ENCODE measurements at regions not wholly inside any gene's neighbourhood (a gene's known extent, or its start where the extent isn't known, plus 50 kb on each side); places are given as distances from the start of the nearest gene placed in this dataset.

GRCh38 chr10:69703766-69704630 is 74.0 kb downstream of the FAM241B start:
- peak; percentile 79 for DNase-seq (ENCODE audit: low read depth, low spot score)

DNA sequence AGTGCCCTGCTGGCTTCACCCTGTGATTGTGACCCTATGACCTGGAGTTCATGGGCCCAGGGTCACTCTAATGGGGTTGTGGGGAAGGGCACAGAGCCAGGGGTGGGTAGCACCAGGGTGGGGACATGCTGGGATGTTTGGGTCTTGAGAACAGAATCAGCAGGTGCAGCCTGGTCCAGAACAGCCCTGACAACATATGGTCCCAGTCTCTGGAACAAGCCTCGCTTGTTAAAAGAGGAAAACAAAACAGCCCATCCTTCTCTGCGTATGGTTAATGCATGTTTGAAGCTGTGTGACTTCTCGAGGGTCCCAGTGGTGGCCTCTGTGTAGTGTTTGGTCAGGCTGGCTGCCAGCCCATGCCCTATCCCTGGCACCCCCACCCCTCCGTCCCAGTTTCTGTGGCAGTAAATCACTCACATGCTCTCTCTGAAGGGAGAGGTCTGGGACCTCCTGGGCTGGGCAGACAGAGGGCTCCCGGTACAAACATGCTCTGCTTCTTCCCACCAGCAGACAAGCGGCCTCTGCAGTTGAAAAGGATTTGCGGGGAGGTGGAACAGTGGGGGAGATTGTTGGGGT is 79.4 kb downstream of the FAM241B start:
- in situ Hi-C loops (cut with HindIII; ENCODE audit: low sequenced_read_pairs) = no loop called here
- no peak for DNase-seq (ENCODE audit: low read depth, low spot score)
- no peak overlapping the region for H3K4me3 ChIP-seq (ENCODE audit: low read depth, low read length)
- TF ChIP-seq, protein P1, sequence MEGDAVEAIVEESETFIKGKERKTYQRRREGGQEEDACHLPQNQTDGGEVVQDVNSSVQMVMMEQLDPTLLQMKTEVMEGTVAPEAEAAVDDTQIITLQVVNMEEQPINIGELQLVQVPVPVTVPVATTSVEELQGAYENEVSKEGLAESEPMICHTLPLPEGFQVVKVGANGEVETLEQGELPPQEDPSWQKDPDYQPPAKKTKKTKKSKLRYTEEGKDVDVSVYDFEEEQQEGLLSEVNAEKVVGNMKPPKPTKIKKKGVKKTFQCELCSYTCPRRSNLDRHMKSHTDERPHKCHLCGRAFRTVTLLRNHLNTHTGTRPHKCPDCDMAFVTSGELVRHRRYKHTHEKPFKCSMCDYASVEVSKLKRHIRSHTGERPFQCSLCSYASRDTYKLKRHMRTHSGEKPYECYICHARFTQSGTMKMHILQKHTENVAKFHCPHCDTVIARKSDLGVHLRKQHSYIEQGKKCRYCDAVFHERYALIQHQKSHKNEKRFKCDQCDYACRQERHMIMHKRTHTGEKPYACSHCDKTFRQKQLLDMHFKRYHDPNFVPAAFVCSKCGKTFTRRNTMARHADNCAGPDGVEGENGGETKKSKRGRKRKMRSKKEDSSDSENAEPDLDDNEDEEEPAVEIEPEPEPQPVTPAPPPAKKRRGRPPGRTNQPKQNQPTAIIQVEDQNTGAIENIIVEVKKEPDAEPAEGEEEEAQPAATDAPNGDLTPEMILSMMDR (IDR thresholded peaks at IDR 0.05; ENCODE audit: low read depth, low read length) = no peak

More at GRCh38 chr10:69703766-69704630, 74.0 kb downstream of the FAM241B start:
- H3K4me3 ChIP-seq (ENCODE audit: low read depth, low read length) = no peak overlapping the region
- TF ChIP-seq, protein P1 (IDR thresholded peaks at IDR 0.05; ENCODE audit: low read depth, low read length) = no peak
- in situ Hi-C loops (cut with HindIII; ENCODE audit: low sequenced_read_pairs) = no loop called here

DNA sequence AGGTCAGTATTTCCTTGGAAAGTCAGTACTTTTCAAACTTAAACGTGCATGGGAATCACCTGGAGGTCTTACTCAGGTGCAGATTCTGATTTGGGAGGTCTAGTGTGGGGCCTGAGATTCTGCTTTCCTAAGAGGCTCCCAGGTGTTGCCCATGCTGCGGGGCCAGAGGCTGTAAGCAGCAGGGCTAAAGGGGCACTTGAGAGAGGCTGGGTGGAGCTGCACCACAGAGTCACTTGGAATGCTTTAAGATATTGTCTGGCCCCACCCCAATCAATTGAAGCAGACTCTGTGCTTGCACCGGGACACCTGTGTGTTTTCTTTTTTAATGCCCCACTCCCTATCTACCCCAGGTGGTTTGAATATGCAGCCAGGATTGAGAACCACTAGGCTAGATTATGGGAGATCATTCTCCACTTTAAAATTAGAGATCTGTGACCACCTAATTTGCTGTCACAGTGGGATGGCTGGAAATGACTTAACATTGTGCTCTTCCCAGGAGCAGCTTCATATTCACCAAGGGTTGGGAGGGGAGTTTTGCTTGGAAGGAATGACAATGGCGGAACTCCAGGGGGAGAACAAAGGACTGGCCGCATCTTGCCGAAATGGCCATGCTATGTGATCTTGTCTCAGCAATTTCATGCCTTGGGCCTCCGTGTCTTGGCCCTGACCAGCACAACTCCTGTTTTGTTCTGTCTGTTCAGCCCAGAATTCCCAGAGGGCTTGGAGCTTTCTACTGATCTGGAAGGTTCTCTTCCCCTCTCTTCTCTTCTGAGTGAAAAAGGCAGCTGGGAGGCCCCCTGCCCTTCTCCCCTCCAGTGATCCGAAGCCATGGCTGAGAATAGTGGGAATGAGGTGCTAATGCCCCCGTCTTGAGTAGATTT is 80.2 kb downstream of the FAM241B start:
- in situ Hi-C loops (cut with HindIII; ENCODE audit: low sequenced_read_pairs) = no loop called here
- no peak overlapping the region for H3K4me3 ChIP-seq (ENCODE audit: low read depth, low read length)
- TF ChIP-seq, protein P1 (IDR thresholded peaks at IDR 0.05; ENCODE audit: low read depth, low read length) = no peak
- DNase-seq (ENCODE audit: low read depth, low spot score) = no peak

- no peak for DNase-seq (ENCODE audit: low read depth, low spot score)
- in situ Hi-C loops (cut with HindIII; ENCODE audit: low sequenced_read_pairs) = no loop called here
- H3K4me3 ChIP-seq (ENCODE audit: low read depth, low read length) = no peak overlapping the region
- TF ChIP-seq, protein P1 (IDR thresholded peaks at IDR 0.05; ENCODE audit: low read depth, low read length) = no peak
These were observed 82.3 kb downstream of the FAM241B start for GRCh38 chr10:69712342-69712741.

DNA sequence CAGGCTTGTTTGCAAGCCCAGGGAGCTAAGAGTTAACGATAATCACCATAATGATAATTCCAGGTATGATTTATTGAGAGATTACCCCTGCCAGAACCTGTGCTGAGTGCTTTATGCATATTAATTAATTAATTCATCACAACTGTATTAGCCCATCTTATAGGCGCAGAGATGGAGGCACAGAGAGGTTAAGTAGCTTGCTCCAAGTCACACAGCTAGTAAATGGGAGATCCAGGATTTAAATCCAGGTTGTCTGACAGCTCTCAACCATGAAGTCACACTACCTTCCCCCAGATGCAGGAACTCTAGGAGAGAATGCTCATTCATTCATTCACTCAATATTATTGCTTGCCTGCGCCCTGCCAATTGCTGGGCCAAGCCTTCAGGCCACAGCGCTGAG is 84.5 kb downstream of the FAM241B start:
- no peak overlapping the region for H3K4me3 ChIP-seq (ENCODE audit: low read depth, low read length)
- TF ChIP-seq, protein P1 (IDR thresholded peaks at IDR 0.05; ENCODE audit: low read depth, low read length) = no peak
- DNase-seq (ENCODE audit: low read depth, low spot score) = no peak
- in situ Hi-C loops (cut with HindIII; ENCODE audit: low sequenced_read_pairs) = no loop called here

DNA sequence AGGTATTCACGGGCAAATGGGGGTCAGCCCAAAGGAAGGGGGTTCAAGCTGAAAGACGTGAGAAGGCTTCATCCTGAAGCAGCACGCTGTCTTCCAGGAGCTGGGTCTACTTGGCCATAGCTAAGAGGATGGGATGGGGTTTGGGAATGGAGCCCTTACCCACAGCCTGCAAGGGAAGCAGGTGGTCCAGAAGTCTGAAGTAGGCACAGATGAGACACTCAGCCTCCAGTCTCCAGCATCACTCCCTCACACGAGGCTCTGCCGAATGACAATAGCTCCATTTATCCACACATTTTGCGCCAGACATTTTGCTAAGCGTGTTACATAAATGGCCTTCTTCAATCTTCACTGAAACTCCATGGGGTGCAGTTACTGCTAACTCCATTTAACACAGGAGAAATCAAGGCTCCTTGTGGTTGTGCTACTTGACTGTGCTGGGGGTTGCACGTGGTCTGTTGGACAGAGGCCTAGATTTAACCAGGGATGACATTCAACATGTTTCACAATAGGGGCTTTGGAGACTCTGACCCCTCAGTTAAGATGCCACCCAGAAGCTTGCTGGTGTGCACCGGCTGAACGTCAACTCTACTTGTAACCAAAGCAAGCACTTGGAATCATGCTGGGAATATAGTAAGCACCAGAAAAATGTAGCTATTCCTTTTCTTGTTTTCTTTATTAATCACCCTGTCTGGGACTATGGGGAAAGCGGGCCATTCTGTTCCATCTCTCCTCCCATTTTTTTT is 85.3 kb downstream of the FAM241B start:
- in situ Hi-C loops (cut with HindIII; ENCODE audit: low sequenced_read_pairs) = no loop called here
- DNase-seq (ENCODE audit: low read depth, low spot score) = peak; percentile 94
- TF ChIP-seq, protein P1 (IDR thresholded peaks at IDR 0.05; ENCODE audit: low read depth, low read length) = no peak
- no peak overlapping the region for H3K4me3 ChIP-seq (ENCODE audit: low read depth, low read length)

Data from astrocyte of the spinal cord (primary cell).